MM.1S (cell line): ENCODE measurements at regions not wholly inside any gene's neighbourhood (a gene's known extent, or its start where the extent isn't known, plus 50 kb on each side); places are given as distances from the start of the nearest gene placed in this dataset.

Source experiments
- CTCF ChIP-seq: fragments of 300-600 bp; sonication (generic); IDR thresholded peaks from 2 replicates; pipeline ENCODE4 v1.5.1; 2016; ENCODE audit warnings: antibody characterized with exemption, low read length, mixed read lengths
- EZH2 ChIP-seq: fragments of 300-600 bp; sonication (generic); optimal IDR thresholded peaks from 2 replicates; pipeline ENCODE3; 2017; ENCODE audit warnings: low read depth, mild to moderate bottlenecking, antibody characterized with exemption, low read length, mixed read lengths
- EZH2phosphoT487 ChIP-seq: fragments of 300-600 bp; sonication (generic); IDR thresholded peaks from 2 replicates; pipeline ENCODE4 v1.6.1; 2018; ENCODE audit warnings: antibody characterized with exemption, low read length

GRCh38 chr12:107339932-107340331, 246.6 kb upstream of the CRY1 start:
- TF ChIP-seq CTCF: no peak
- TF ChIP-seq EZH2: no peak
- no peak for TF ChIP-seq EZH2phosphoT487
